Upper lobe of left lung (tissue), 4 donors: ENCODE measurements at regions not wholly inside any gene's neighbourhood (a gene's known extent, or its start where the extent isn't known, plus 50 kb on each side); places are given as distances from the start of the nearest gene placed in this dataset.

Experiments used
- EP300 ChIP-seq, 4 donors: sonication (generic); formaldehyde crosslinking; IDR thresholded peaks; one replicate each; pipeline ENCODE4 v1.5.1; 2017; ENCODE audit warnings: antibody characterized with exemption in 4 of 4, control low read depth in 2 of 4
- POLR2AphosphoS5 ChIP-seq, 2 donors: sonication (generic); formaldehyde crosslinking; IDR thresholded peaks; one replicate each; pipeline ENCODE4 v1.5.1; 2017; ENCODE audit warnings: antibody characterized with exemption in 2 of 2
- TF ChIP-seq, protein P1 (sequence below), 6 experiments: fragments of 450-650 bp in 4 of 6; fragments of 200-600 bp in 2 of 6; sonication (generic) in 2 of 6; IDR thresholded peaks; one replicate each; pipeline ENCODE4 v1.5.1; 2016 to 2019; ENCODE audit warnings: antibody characterized with exemption in 6 of 6

DNA sequence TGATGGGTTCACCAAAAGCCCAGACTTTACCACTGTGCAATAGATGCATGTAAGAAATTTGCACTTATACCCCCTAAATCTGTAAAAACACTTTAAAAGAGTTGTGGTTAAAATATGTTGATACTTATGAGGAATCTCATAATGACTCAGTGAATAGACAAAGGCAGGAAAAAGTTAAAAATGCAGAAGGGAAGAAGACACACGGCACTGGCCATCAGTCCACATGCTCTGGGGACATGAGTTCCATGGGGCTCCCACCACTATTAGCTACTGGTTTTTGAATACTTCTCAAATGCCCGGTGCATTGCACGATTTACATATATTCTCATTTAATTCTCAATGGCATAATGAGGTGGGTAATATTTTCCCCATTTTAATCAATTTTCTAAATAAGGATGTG is 59.3 kb upstream of the BLID start:
- TF ChIP-seq EP300 (IDR thresholded peaks at IDR 0.05) (no peak), POLR2AphosphoS5 (IDR thresholded peaks at IDR 0.05) (no peak)
- TF ChIP-seq, protein P1, sequence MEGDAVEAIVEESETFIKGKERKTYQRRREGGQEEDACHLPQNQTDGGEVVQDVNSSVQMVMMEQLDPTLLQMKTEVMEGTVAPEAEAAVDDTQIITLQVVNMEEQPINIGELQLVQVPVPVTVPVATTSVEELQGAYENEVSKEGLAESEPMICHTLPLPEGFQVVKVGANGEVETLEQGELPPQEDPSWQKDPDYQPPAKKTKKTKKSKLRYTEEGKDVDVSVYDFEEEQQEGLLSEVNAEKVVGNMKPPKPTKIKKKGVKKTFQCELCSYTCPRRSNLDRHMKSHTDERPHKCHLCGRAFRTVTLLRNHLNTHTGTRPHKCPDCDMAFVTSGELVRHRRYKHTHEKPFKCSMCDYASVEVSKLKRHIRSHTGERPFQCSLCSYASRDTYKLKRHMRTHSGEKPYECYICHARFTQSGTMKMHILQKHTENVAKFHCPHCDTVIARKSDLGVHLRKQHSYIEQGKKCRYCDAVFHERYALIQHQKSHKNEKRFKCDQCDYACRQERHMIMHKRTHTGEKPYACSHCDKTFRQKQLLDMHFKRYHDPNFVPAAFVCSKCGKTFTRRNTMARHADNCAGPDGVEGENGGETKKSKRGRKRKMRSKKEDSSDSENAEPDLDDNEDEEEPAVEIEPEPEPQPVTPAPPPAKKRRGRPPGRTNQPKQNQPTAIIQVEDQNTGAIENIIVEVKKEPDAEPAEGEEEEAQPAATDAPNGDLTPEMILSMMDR (IDR thresholded peaks at IDR 0.05): no peak
